HUES64 (cell line): ENCODE measurements at regions not wholly inside any gene's neighbourhood (a gene's known extent, or its start where the extent isn't known, plus 50 kb on each side); places are given as distances from the start of the nearest gene placed in this dataset.

Experiments
- H3K27ac ChIP-seq: 2 replicates; pipeline ENCODE4 v1.7.0; 2013; ENCODE audit warnings: low read depth, low read length, inconsistent platforms
- H3K27me3 ChIP-seq: 2 replicates; pipeline ENCODE4 v1.6.1; 2013; ENCODE audit warnings: mild to moderate bottlenecking, low read length; ENCODE audit not compliant: insufficient read depth
- H3K36me3 ChIP-seq: 2 replicates; pipeline ENCODE4 v1.6.1; 2013; ENCODE audit warnings: mild to moderate bottlenecking, low read length; ENCODE audit not compliant: insufficient read depth
- H3K4me1 ChIP-seq: 2 replicates; pipeline ENCODE4 v1.6.1; 2013; ENCODE audit warnings: mild to moderate bottlenecking, low read length, moderate library complexity; ENCODE audit not compliant: insufficient read depth
- H3K4me3 ChIP-seq: 2 replicates; pipeline ENCODE4 v1.5.1; 2013; ENCODE audit warnings: mild to moderate bottlenecking, low read length, moderate library complexity
- H3K9ac ChIP-seq: 2 replicates; pipeline ENCODE4 v1.6.1; 2013; ENCODE audit warnings: mild to moderate bottlenecking, low read depth, low read length
- H3K9me3 ChIP-seq: 2 replicates; pipeline ENCODE4 v1.6.1; 2013; ENCODE audit warnings: low read depth, low read length; ENCODE audit not compliant: insufficient read depth
- WGBS: fragments of 150-250, 120-280 bp; methylation state at CpG from one replicate; pipeline ENCODE4 v1.1.7; 2013; ENCODE audit warnings: missing lambda C conversion rate; 5-methylcytosine and 5-hydroxymethylcytosine counted together

DNA sequence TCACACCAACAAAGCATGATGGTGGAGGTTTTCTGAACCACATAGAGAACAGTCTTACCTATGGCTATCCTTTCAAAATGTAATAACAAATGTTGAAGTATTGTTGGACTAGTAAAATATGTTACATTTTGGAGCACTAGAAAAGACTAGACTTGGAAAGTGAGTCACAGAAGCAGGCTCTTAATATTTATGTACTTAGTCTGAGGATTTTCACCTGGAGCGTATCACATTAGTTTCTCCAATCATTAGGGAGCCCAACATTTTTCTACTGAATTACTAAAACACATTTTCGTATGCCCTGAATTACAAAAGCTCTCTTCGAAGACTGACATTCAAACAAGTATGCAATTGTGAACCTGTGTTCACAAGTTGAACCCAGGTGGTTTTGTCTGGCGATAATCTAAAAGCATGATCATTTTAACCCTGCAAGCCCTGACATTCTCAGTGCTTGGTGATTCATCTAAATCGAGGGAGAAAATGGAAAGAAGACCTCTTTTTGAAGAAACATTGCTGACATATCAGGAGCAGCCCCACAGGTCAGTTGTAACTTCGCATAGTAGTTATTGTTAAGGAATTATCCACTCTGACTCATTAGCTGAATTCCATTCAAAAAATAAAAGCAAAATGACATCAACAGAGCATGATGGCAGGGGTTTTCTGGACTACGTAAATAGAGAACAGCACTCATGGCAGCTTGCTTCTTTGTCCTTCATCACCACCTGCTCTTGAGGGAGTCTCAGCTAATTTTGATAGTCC, 679.8 kb upstream of the NECTIN3 start:
- Histone ChIP-seq H3K27ac (no peak overlapping the region), H3K4me1 (peaks cover 29% of the 10 kb centered on the region), H3K4me3 (no peak overlapping the region), H3K36me3 (no peaks in the 10 kb centered on the region), H3K9ac (no peak overlapping the region), H3K27me3 (no peaks in the 10 kb centered on the region), H3K9me3 (no peaks in the 10 kb centered on the region)
- WGBS: 86% methylated on average over 7 of the region's 7 CpGs

DNA sequence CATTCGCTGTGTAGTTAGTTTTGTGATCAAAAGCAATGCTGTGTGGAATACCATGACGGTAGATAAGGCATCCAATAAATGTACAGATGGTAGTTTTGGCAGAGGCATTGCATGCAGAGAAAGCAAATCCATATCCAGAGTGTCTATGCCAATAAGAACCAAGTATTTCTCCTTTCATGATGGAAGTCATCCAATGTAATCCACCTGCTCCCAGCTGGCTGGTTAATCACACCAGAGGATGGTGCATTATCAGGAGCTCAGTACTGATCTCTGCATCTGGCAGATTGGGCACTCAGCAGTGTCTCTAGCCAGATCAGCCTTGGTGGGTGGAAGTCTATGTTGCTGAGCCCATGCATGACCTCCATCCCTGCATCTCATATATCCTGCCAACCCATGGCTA, 677.7 kb upstream of the NECTIN3 start:
- WGBS: 50% methylated on average over 2 of the region's 2 CpGs
- Histone ChIP-seq H3K9ac (no peak overlapping the region), H3K4me1 (peaks cover 29% of the 10 kb centered on the region), H3K9me3 (no peaks in the 10 kb centered on the region), H3K4me3 (no peak overlapping the region), H3K36me3 (no peaks in the 10 kb centered on the region), H3K27me3 (no peaks in the 10 kb centered on the region), H3K27ac (no peak overlapping the region)

- Histone ChIP-seq H3K27me3 (no peaks in the 10 kb centered on the region), H3K4me3 (no peak overlapping the region), H3K4me1 (peaks cover 5% of the 10 kb centered on the region; the same call in 1 of the 2 replicates), H3K9ac (no peak overlapping the region), H3K9me3 (no peaks in the 10 kb centered on the region), H3K36me3 (no peaks in the 10 kb centered on the region), H3K27ac (no peak overlapping the region)
- WGBS: 86% methylated on average over 1 of the region's 1 CpG
Observed at GRCh38 chr3:110397115-110397514, 674.5 kb upstream of the NECTIN3 start.

GRCh38 chr3:110400315-110400714, 671.3 kb upstream of the NECTIN3 start:
- no peak overlapping the region for H3K9ac ChIP-seq
- H3K27me3 ChIP-seq: no peaks in the 10 kb centered on the region
- H3K36me3 ChIP-seq: no peaks in the 10 kb centered on the region
- H3K4me1 ChIP-seq: no peaks in the 10 kb centered on the region
- H3K27ac ChIP-seq: no peak overlapping the region
- H3K4me3 ChIP-seq: no peak overlapping the region
- no peaks in the 10 kb centered on the region for H3K9me3 ChIP-seq
- WGBS: 92% methylated on average over 1 of the region's 2 CpGs

- no peaks in the 10 kb centered on the region for H3K27me3 ChIP-seq
- H3K36me3 ChIP-seq: no peaks in the 10 kb centered on the region
- H3K9me3 ChIP-seq: no peaks in the 10 kb centered on the region
- no peak overlapping the region for H3K9ac ChIP-seq
- H3K4me3 ChIP-seq: no peak overlapping the region
- H3K27ac ChIP-seq: no peak overlapping the region
- 100% methylated on average over 1 of the region's 1 CpG for WGBS
- H3K4me1 ChIP-seq: no peaks in the 10 kb centered on the region
Observed at GRCh38 chr3:110405830-110406585, 665.6 kb upstream of the NECTIN3 start.

GRCh38 chr3:110413266-110413665, 658.4 kb upstream of the NECTIN3 start:
- Histone ChIP-seq H3K27me3 (no peaks in the 10 kb centered on the region), H3K9me3 (no peaks in the 10 kb centered on the region), H3K4me3 (no peak overlapping the region), H3K27ac (no peak overlapping the region), H3K4me1 (peaks cover 5% of the 10 kb centered on the region; the same call in 1 of the 2 replicates), H3K36me3 (no peaks in the 10 kb centered on the region), H3K9ac (no peak overlapping the region)
- 89% methylated on average over 3 of the region's 3 CpGs for WGBS

DNA sequence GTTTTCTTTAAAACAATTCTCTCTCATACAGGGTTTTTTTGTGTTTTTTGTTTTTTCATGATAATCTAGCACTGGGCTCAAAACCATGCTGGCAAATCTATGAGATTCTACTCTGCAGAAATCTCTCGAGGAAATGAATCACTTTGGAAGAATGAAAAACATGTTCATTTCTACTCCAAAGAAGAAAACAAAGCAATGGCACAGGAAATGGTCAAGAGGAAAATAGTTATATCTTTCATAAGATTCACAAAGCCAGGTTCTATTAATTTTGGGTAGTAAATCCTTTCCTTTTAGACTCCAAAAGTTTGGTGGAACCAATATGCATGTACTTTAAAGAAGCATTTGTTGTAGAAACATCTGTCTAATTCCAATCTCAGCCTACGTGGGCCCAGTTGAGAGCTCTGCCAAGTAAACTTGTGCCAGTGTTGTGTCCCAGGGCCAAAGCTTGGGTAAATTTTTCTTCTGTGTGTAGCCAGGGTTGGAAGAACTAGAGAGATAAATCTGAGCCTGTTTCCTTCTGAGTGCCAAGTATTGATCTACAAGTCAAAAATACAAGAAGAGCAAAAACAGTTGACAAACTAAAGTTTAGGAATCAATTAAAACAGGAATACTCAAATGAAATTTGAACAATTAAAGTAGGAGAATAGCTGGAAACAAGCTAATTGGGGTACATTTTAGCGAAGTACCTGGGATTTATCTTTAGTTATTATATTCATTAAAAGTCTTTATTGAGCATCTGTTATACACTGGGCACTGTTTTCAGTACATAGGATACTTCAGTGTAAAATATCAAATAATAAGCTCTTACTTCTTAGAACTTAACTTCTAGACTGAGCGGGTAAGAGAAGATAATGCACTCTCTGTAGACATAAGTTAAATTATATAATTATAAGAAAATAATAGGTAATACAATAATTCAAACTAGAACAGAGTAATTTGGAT, 657.5 kb upstream of the NECTIN3 start:
- no peak overlapping the region for H3K4me3 ChIP-seq
- H3K36me3 ChIP-seq: no peaks in the 10 kb centered on the region
- no peaks in the 10 kb centered on the region for H3K9me3 ChIP-seq
- H3K4me1 ChIP-seq: peaks cover 5% of the 10 kb centered on the region; the same call in 1 of the 2 replicates
- WGBS: 63% methylated on average over 3 of the region's 4 CpGs
- H3K9ac ChIP-seq: no peak overlapping the region
- no peak overlapping the region for H3K27ac ChIP-seq
- H3K27me3 ChIP-seq: no peaks in the 10 kb centered on the region

DNA sequence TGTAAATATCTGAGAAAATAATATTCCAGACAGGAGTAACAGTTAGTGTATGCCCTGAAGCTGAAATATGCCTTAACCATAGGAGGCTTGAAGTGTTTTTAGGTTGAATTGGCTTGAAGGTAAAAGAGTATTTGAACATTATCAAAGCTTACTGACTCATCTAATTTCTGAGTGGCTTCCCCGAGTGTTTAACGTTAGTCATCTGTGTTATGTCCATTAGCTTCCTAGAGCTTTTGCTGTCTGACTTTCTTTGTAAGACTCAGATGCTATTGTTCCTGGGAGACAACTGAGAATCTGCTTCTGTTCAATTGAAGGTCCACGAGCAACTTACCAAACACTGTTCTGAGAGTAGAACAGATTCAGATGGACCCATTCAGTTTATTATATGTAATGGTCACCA, 656.8 kb upstream of the NECTIN3 start:
- no peaks in the 10 kb centered on the region for H3K36me3 ChIP-seq
- H3K27ac ChIP-seq: no peak overlapping the region
- H3K27me3 ChIP-seq: no peaks in the 10 kb centered on the region
- H3K4me1 ChIP-seq: peaks cover 6% of the 10 kb centered on the region; the same call in 1 of the 2 replicates
- H3K4me3 ChIP-seq: no peak overlapping the region
- WGBS: 95% methylated on average over 3 of the region's 3 CpGs
- H3K9ac ChIP-seq: no peak overlapping the region
- H3K9me3 ChIP-seq: no peaks in the 10 kb centered on the region

DNA sequence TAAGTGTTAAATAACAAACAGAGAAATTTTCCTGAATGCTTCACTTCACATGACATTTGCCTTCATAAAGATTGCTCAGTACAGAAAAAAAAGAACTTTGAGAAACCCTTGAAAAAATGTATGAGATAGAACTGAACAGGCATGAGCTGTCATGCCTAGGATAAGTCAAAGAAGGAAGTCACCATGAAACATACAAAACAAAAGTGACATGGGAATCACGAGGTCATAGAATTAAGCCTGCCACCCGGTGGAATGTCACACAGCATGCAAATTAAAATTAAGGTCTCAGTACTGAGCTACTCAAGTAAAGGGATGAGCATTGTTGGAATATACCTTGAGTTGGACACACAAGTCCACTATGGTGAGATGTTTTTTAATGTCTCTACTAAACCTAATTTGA, 652.5 kb upstream of the NECTIN3 start:
- no peak overlapping the region for H3K4me3 ChIP-seq
- no peaks in the 10 kb centered on the region for H3K36me3 ChIP-seq
- H3K27me3 ChIP-seq: no peaks in the 10 kb centered on the region
- no peaks in the 10 kb centered on the region for H3K9me3 ChIP-seq
- peaks cover 7% of the 10 kb centered on the region; the same call in 1 of the 2 replicates for H3K4me1 ChIP-seq
- no peak overlapping the region for H3K9ac ChIP-seq
- WGBS: 90% methylated on average over 2 of the region's 2 CpGs
- no peak overlapping the region for H3K27ac ChIP-seq

DNA sequence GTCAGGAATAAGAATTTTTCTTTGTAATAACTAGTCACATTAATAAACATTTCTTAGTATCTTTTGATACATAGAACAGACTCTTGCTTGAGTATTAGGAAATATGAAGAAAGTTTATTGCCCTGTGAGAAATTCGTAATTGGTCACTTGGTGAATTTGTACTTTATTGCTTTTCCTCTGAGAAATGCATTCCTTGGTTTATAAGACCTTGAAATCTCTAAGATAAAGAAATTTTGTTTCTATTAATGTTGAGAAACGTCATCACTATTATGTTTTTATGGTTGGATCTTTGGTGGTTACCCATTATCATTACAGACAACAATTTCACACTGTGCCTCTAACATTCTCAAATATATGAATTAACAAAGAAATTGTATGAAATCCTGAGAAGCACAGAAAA, 652.0 kb upstream of the NECTIN3 start:
- no peaks in the 10 kb centered on the region for H3K36me3 ChIP-seq
- peaks cover 7% of the 10 kb centered on the region; the same call in 1 of the 2 replicates for H3K4me1 ChIP-seq
- WGBS: 89% methylated on average over 1 of the region's 2 CpGs
- no peak overlapping the region for H3K4me3 ChIP-seq
- no peaks in the 10 kb centered on the region for H3K27me3 ChIP-seq
- no peak overlapping the region for H3K9ac ChIP-seq
- no peak overlapping the region; the same call in 1 of the 2 replicates for H3K27ac ChIP-seq
- no peaks in the 10 kb centered on the region for H3K9me3 ChIP-seq
